Heart left ventricle (tissue), 13 donors: ENCODE measurements at regions not wholly inside any gene's neighbourhood (a gene's known extent, or its start where the extent isn't known, plus 50 kb on each side); places are given as distances from the start of the nearest gene placed in this dataset.

Source experiments
- POLR2A ChIP-seq, 2 donors: fragments of 450-650 bp; IDR thresholded peaks; one replicate each; pipeline ENCODE4 v1.6.1; 2017; ENCODE audit warnings: antibody characterized with exemption in 2 of 2, mild to moderate bottlenecking in 2 of 2, moderate library complexity in 2 of 2
- TF ChIP-seq, protein P1 (sequence below), 12 donors: fragments of 200-600 bp; sonication (generic) in 4 of 12; IDR thresholded peaks; one replicate each; pipeline versions ENCODE4 v1.5.0 to v1.8.0; 2018 to 2022; ENCODE audit warnings: antibody characterized with exemption in 12 of 12, mild to moderate bottlenecking in 5 of 12
- donor health status: ischemic (EF 13 %, LVEDD 7.1; RV severe dilation, severe dysfunction).
- donor health status: DM: no; HTN: yes; CAD: no.
- donor health status: DM: no; HTN: no; CAD: no.
- donor health status: ischemic (EF 25% LVEDD 6.9; RV normal size, moderate dysfunction).
- donor health status: ischemic (EF 25% LVEDD 5.7; RV mildly dilated, moderate dysfunction).
- donor health status: ischemic (EF 35%, LVEDD 5.7; RV mildly dilated, moderate dysfunction).
- donor health status: nonischemic (EF 11% LVEDD 7.7; RV severe dilation, severe dysfunction).
- donor health status: DM: yes; HTN: yes; CAD: no.
- donor health status: PGD.
- donor health status: ischemic (EF 29% LVEDD 5.4; RV normal size, mild dysfunction).
- donor health status: nonischemic (EF 23%, LVEDD 6.1; RV moderate dilation, normal function).

DNA sequence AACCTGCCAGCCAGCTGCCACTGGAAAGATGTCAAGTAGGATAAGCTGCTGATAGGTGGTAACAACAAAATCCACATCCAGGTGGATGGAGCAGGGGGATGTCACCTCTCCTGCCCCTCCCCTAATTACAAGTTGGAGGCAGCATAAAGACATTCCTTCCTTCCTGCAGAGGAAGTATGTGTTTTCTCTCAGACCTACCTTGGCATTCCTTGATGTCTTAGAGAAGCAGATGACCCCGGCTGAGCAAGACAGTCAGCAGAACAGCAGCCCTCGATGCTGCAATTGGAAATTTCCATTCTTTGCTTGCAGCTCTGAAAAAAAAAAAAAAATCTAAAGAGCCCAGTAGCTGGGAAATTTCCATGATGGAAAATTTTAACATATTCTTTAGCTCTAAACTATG is 137.5 kb upstream of the MKLN1 start:
- TF ChIP-seq, protein P1, sequence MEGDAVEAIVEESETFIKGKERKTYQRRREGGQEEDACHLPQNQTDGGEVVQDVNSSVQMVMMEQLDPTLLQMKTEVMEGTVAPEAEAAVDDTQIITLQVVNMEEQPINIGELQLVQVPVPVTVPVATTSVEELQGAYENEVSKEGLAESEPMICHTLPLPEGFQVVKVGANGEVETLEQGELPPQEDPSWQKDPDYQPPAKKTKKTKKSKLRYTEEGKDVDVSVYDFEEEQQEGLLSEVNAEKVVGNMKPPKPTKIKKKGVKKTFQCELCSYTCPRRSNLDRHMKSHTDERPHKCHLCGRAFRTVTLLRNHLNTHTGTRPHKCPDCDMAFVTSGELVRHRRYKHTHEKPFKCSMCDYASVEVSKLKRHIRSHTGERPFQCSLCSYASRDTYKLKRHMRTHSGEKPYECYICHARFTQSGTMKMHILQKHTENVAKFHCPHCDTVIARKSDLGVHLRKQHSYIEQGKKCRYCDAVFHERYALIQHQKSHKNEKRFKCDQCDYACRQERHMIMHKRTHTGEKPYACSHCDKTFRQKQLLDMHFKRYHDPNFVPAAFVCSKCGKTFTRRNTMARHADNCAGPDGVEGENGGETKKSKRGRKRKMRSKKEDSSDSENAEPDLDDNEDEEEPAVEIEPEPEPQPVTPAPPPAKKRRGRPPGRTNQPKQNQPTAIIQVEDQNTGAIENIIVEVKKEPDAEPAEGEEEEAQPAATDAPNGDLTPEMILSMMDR (IDR thresholded peaks at IDR 0.05): no peak
- no peak for TF ChIP-seq POLR2A (IDR thresholded peaks at IDR 0.05)
